Keratinocyte (primary cell): ENCODE measurements at regions not wholly inside any gene's neighbourhood (a gene's known extent, or its start where the extent isn't known, plus 50 kb on each side); places are given as distances from the start of the nearest gene placed in this dataset.

ENCODE experiments used
- CTCF ChIP-seq, 3 experiments: IDR thresholded peaks in 1 of 3; conservative IDR thresholded peaks in 1 of 3; optimal IDR thresholded peaks in 1 of 3; 2 replicates in 2 of 3; 3 replicates in 1 of 3; pipeline versions ENCODE3 to v1.5.1; 2011; ENCODE audit warnings: low read length in 3 of 3, mild to moderate bottlenecking in 3 of 3, moderate library complexity in 2 of 3, control low read depth in 1 of 3, inconsistent platforms in 1 of 3; ENCODE audit not compliant: insufficient read depth in 2 of 3; ENCODE audit errors: extremely low read depth in 1 of 3
- EZH2 ChIP-seq: IDR thresholded peaks from one replicate; pipeline ENCODE4 v1.6.1; 2012; ENCODE audit warnings: inconsistent platforms, mild to moderate bottlenecking, low read length, moderate library complexity

GRCh38 chr13:79097201-79097600 lies 308.9 kb downstream of the RBM26 start:
- TF ChIP-seq CTCF (optimal IDR thresholded peaks at IDR 0.05 in 1 of 3, IDR thresholded peaks at IDR 0.05 in 1 of 3, conservative IDR thresholded peaks at IDR 0.05 in 1 of 3; ENCODE audit: extremely low read depth in 1 of 3, insufficient read depth in 2 of 3, low read length in 3 of 3) (no peak), EZH2 (no peak)
